ENCODE measurements at regions not wholly inside any gene's neighbourhood (a gene's known extent, or its start where the extent isn't known, plus 50 kb on each side); places are given as distances from the start of the nearest gene placed in this dataset.

DNA sequence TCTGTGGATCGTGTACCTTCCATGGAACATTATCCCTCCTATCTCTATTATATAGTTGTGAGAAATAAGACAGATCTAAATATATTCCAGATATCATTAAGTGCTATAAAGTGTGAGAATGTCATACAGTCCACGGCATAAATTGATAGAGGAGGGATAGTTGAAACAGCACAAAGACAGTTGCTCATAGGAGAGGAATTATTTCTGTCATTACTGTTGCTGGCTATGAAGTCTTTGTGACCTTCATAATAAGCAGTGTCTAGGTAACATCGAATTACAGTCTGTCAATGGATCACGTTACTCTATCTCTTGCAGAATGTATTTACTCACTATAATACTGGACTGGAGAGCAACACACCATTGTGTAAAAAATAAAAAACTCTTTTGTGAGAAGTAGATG lies 671.5 kb upstream of the PCDH20 start:
- in situ Hi-C loops (cut with MboI; ENCODE audit: low pct_unique_long_range_greater_than_20kb, low sequenced_read_pairs, unreplicated experiment) = no loop called here
- TF ChIP-seq, protein P1, sequence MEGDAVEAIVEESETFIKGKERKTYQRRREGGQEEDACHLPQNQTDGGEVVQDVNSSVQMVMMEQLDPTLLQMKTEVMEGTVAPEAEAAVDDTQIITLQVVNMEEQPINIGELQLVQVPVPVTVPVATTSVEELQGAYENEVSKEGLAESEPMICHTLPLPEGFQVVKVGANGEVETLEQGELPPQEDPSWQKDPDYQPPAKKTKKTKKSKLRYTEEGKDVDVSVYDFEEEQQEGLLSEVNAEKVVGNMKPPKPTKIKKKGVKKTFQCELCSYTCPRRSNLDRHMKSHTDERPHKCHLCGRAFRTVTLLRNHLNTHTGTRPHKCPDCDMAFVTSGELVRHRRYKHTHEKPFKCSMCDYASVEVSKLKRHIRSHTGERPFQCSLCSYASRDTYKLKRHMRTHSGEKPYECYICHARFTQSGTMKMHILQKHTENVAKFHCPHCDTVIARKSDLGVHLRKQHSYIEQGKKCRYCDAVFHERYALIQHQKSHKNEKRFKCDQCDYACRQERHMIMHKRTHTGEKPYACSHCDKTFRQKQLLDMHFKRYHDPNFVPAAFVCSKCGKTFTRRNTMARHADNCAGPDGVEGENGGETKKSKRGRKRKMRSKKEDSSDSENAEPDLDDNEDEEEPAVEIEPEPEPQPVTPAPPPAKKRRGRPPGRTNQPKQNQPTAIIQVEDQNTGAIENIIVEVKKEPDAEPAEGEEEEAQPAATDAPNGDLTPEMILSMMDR (IDR thresholded peaks at IDR 0.05; ENCODE audit: extremely low read depth, insufficient read depth, missing control alignments) = no peak
- DNase-seq (ENCODE audit: low spot score) = no peak

DNA sequence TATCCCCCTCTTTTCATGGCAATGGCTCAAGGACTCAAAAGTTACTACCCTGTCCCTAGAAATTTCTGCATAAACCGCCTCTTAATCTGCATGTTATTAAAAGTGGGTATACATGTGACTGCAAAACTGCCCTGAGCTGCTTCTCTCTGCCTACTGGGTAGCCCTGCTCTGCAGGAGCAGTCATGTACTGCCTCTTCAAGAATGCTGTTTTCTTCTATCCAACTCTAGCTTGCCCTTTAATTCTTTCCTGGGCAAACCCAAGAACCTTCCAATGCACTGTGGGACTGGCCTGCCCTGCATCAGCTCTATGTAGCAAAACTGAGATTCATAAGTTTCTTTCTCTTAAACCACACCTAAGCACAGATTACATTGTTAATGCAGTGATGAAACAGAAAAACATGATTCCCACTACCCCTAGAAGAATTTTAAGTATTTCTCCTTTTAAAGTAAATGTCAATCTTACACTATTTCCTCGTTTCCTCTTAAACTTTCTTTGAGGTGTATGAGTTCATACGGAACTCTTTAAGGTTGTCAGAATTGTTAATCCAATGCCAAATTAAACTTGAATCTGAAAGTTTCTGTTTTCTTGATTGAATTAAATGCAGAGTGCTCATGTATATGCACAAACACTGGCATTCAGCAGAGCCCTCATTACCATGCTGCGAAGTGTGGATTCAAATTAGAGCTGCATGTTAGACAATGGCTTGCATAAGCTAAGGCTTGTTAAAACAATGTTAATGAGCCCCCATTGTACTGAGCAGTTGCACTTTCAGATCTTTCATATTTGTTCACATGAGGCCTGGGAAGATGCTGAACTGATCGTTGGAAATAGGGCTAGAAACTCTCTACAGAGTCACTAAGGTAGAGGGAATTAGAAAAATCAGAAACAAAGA lies 669.9 kb upstream of the PCDH20 start:
- TF ChIP-seq, protein P1 (IDR thresholded peaks at IDR 0.05; ENCODE audit: extremely low read depth, insufficient read depth, missing control alignments) = no peak
- in situ Hi-C loops (cut with MboI; ENCODE audit: low pct_unique_long_range_greater_than_20kb, low sequenced_read_pairs, unreplicated experiment) = no loop called here
- no peak for DNase-seq (ENCODE audit: low spot score)

DNA sequence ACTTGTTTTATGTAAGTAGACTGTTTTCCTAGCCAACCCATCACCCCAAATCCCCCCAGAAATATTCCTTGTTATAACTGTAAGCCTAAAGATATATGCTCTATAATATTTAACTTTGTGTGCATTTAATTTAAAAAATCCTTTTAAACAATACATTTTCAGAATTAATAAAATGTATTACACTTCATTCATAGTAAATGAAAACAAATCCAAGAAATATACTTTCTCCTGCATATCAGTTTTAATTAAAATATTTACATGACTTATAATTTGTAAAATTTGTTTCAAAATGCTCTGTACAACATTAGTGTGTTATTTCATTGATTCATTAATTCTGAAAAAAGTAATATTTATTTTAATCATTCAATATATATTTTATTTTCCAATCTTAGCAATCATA lies 669.1 kb upstream of the PCDH20 start:
- DNase-seq (ENCODE audit: low spot score) = no peak
- in situ Hi-C loops (cut with MboI; ENCODE audit: low pct_unique_long_range_greater_than_20kb, low sequenced_read_pairs, unreplicated experiment) = no loop called here

DNA sequence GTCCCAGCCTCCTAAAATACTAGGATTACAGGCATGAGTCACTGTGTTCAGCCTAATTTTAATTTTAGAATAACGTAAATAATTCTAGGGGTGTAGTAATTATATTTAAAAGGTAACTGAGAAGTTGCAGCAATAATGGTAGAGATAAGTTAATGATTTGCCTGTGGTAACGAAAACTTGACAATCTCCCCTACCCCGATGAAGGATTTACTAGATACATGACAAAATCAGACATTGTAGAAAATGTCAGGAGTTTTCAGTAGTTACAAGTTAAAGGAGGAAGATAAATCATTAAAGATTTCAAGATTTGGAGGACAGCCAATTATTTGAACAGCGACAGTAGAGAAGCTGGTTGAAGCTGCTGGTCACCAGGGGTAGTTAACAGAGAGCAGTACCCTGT lies 652.2 kb upstream of the PCDH20 start:
- in situ Hi-C loops (cut with MboI; ENCODE audit: low pct_unique_long_range_greater_than_20kb, low sequenced_read_pairs, unreplicated experiment) = no loop called here
- no peak for DNase-seq (ENCODE audit: low spot score)
- TF ChIP-seq, protein P1 (IDR thresholded peaks at IDR 0.05; ENCODE audit: extremely low read depth, insufficient read depth, missing control alignments) = no peak

More for the DNA sequence above, 669.1 kb upstream of the PCDH20 start:
- TF ChIP-seq, protein P1 (IDR thresholded peaks at IDR 0.05; ENCODE audit: extremely low read depth, insufficient read depth, missing control alignments) = no peak

DNA sequence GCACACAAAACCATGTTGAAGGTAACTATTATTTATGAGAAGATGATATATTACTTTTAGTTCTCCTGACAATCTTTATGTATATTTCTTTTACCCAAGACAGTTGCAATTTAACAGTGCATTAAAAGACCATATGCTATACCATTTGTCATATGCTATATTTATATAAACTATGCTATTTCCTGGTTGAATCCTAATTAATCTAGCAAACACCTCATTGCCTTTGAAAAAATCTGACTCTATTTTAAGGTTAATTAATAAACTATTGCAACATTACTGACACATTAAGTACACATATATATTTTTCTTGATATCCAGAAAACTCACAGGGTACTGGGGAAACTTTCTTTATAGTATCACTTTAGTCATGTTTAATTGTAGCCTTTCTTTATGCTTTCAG lies 649.4 kb upstream of the PCDH20 start:
- in situ Hi-C loops (cut with MboI; ENCODE audit: low pct_unique_long_range_greater_than_20kb, low sequenced_read_pairs, unreplicated experiment) = no loop called here
- DNase-seq (ENCODE audit: low spot score) = no peak
- TF ChIP-seq, protein P1 (IDR thresholded peaks at IDR 0.05; ENCODE audit: extremely low read depth, insufficient read depth, missing control alignments) = no peak

DNA sequence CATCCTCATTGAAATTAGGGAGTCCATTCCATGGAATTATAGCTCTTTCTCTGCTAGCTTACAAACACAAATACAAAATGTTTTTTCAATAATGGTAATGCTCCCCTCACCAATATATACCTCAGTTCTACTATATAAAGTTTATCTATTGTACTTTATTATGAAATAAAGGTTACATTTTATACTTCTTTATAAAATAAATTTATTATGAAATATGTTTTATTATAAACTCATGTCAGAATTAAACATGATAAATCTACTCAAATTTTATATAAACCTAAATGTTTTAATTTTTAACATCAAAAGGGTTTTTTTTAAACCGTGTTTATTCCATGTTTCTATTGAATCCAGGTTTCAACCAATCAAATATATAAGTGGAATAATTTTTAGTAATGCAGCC lies 646.1 kb upstream of the PCDH20 start:
- DNase-seq (ENCODE audit: low spot score) = no peak
- TF ChIP-seq, protein P1 (IDR thresholded peaks at IDR 0.05; ENCODE audit: extremely low read depth, insufficient read depth, missing control alignments) = no peak
- in situ Hi-C loops (cut with MboI; ENCODE audit: low pct_unique_long_range_greater_than_20kb, low sequenced_read_pairs, unreplicated experiment) = no loop called here

Data from GM13977 (cell line).